ENCODE measurements at regions not wholly inside any gene's neighbourhood (a gene's known extent, or its start where the extent isn't known, plus 50 kb on each side); places are given as distances from the start of the nearest gene placed in this dataset.

GRCh38 chr13:108439556-108439955 is 170.0 kb downstream of the TNFSF13B start:
- DNase-seq, result no peak

- no peak for DNase-seq
Observed at GRCh38 chr13:108444448-108444847, 174.9 kb downstream of the TNFSF13B start.

GRCh38 chr13:108448891-108449290 is 179.4 kb downstream of the TNFSF13B start:
- DNase-seq, result no peak

- no peak for DNase-seq
Observed at GRCh38 chr13:108451121-108451520, 178.3 kb upstream of the MYO16 start.

- DNase-seq, result no peak
Observed at GRCh38 chr13:108455320-108455719, 174.1 kb upstream of the MYO16 start.

GRCh38 chr13:108460043-108460442 is 169.4 kb upstream of the MYO16 start:
- DNase-seq, result no peak

GRCh38 chr13:108460746-108461145 is 168.7 kb upstream of the MYO16 start:
- no peak for DNase-seq

GRCh38 chr13:108463340-108463739 is 166.1 kb upstream of the MYO16 start:
- DNase-seq, result no peak

GRCh38 chr13:108470921-108471320 is 158.5 kb upstream of the MYO16 start:
- no peak for DNase-seq

- no peak for DNase-seq
Observed at GRCh38 chr13:108475181-108475580, 154.2 kb upstream of the MYO16 start.

GRCh38 chr13:108477376-108477775 is 152.0 kb upstream of the MYO16 start:
- DNase-seq, result no peak

- DNase-seq, result no peak
Observed at GRCh38 chr13:108478179-108478578, 151.2 kb upstream of the MYO16 start.

- no peak for DNase-seq
Observed at GRCh38 chr13:108483981-108484380, 145.4 kb upstream of the MYO16 start.

- no peak for DNase-seq
Observed at GRCh38 chr13:108486096-108486495, 143.3 kb upstream of the MYO16 start.

GRCh38 chr13:108494991-108495645 is 134.3 kb upstream of the MYO16 start:
- no peak for DNase-seq

- no peak for DNase-seq
Observed at GRCh38 chr13:108495646-108496361, 133.6 kb upstream of the MYO16 start.

- no peak for DNase-seq
Observed at GRCh38 chr13:108496362-108497210, 132.8 kb upstream of the MYO16 start.

GRCh38 chr13:108500711-108501110 is 128.7 kb upstream of the MYO16 start:
- no peak for DNase-seq

- no peak for DNase-seq
Observed at GRCh38 chr13:108508263-108508662, 121.1 kb upstream of the MYO16 start.

GRCh38 chr13:108525827-108526226 is 103.6 kb upstream of the MYO16 start:
- no peak for DNase-seq

GRCh38 chr13:108526286-108526685 is 103.1 kb upstream of the MYO16 start:
- DNase-seq, result no peak

- DNase-seq, result no peak
Observed at GRCh38 chr13:108527844-108528243, 101.6 kb upstream of the MYO16 start.

- DNase-seq, result no peak
Observed at GRCh38 chr13:108528303-108528702, 101.1 kb upstream of the MYO16 start.

GRCh38 chr13:108533842-108534241 is 95.6 kb upstream of the MYO16 start:
- DNase-seq, result no peak
